Panc1 (cell line): ENCODE measurements at regions not wholly inside any gene's neighbourhood (a gene's known extent, or its start where the extent isn't known, plus 50 kb on each side); places are given as distances from the start of the nearest gene placed in this dataset.

ENCODE experiments used
- ATAC-seq: fragments of 200-7000 bp; cut with Tn5 transposase; 2 replicates; pipeline ENCODE4 v1.9.1; 2020; ENCODE audit warnings: mild to moderate bottlenecking, moderate library complexity
- BruUV-seq: library from RNA; stranded (reverse); fragments of 400-500 nt; replicated peaks from 2 replicates; lab custom pipeline; 2021; lab: Mats Ljungman, UMichigan
- CTCF ChIA-PET: fragments of 300-600 bp; sonication (Branson Sonifier 250); formaldehyde crosslinking; loops from one replicate; lab custom pipeline; 2022; ENCODE audit warnings: antibody characterized with exemption; lab: Charles Lee
- POLR2A ChIA-PET: fragments of 300-600 bp; sonication (Branson Sonifier 250); formaldehyde crosslinking; loops from one replicate; lab custom pipeline; 2022; ENCODE audit warnings: antibody characterized with exemption; lab: Charles Lee
- DNase-seq: peaks from one replicate; pipeline ENCODE4 v3.0.0-alpha.2; 2010; ENCODE audit warnings: low read depth, low spot score
- H3K27ac ChIP-seq: 2 replicates; pipeline ENCODE4 v1.5.1; 2011; ENCODE audit warnings: mild to moderate bottlenecking, low read length, inconsistent platforms
- H3K27me3 ChIP-seq: fragments of 200-500 bp; sonication (Bioruptor generic); 2 replicates; pipeline ENCODE4 v1.6.0; 2014; ENCODE audit warnings: low read length, inconsistent platforms; ENCODE audit not compliant: control insufficient read depth, insufficient read depth
- H3K36me3 ChIP-seq: fragments of 200-500 bp; sonication (Bioruptor generic); 2 replicates; pipeline ENCODE4 v1.5.1; 2014; ENCODE audit warnings: inconsistent platforms, mild to moderate bottlenecking, low read length, moderate library complexity; ENCODE audit not compliant: control insufficient read depth, insufficient read depth
- H3K4me1 ChIP-seq: 2 replicates; pipeline ENCODE4 v1.5.1; 2011; ENCODE audit warnings: inconsistent platforms, mild to moderate bottlenecking, low read length, moderate library complexity; ENCODE audit not compliant: control insufficient read depth, insufficient read depth
- H3K4me3 ChIP-seq, 2 experiments: 2 replicates each; pipeline ENCODE4 v1.5.1; 2011 to 2012; ENCODE audit warnings: low read depth in 2 of 2, low read length in 2 of 2, mild to moderate bottlenecking in 2 of 2, inconsistent platforms in 1 of 2, moderate library complexity in 1 of 2
- H3K9me3 ChIP-seq: fragments of 200-500 bp; sonication (Bioruptor generic); 2 replicates; pipeline ENCODE4 v1.5.1; 2014; ENCODE audit warnings: low read depth, mild to moderate bottlenecking, inconsistent platforms, low read length, moderate library complexity; ENCODE audit not compliant: control insufficient read depth, insufficient read depth
- POLR2AphosphoS5 ChIP-seq: IDR thresholded peaks from 2 replicates; pipeline ENCODE4 v1.6.1; 2012; ENCODE audit warnings: mild to moderate bottlenecking, low read depth, low read length, moderate library complexity
- SIN3A ChIP-seq: IDR thresholded peaks from 2 replicates; pipeline ENCODE4 v1.6.1; 2012; ENCODE audit warnings: low read depth, mild to moderate bottlenecking, low read length, moderate library complexity, borderline replicate concordance; ENCODE audit not compliant: insufficient read depth
- TCF7L2 ChIP-seq: IDR thresholded peaks from 2 replicates; pipeline ENCODE4 v1.6.1; 2011; ENCODE audit warnings: mild to moderate bottlenecking, low read depth, low read length, inconsistent platforms
- in situ Hi-C: cut with HindIII; loops from 2 replicates; pipeline ENCODE4 v1.10.0; 2016; ENCODE audit warnings: low sequenced_read_pairs, low pct_unique_long_range_greater_than_20kb
- intact Hi-C: fragments of 100-400 bp; cut with micrococcal nuclease; formaldehyde crosslinking; loops from one replicate; pipeline ENCODE4 v1.10.0; 2022; ENCODE audit not compliant: unreplicated experiment
- TF ChIP-seq, protein P1 (sequence below), 2 experiments: IDR thresholded peaks; 2 replicates each; pipeline ENCODE4 v1.6.1; 2011 to 2012; ENCODE audit warnings: low read depth in 2 of 2, control low read depth in 1 of 2, low read length in 1 of 2, mild to moderate bottlenecking in 1 of 2, moderate library complexity in 1 of 2; ENCODE audit not compliant: insufficient read depth in 1 of 2
- TF ChIP-seq, protein P2 (sequence below): fragments of 450-650 bp; IDR thresholded peaks from 2 replicates; pipeline ENCODE4 v1.5.1; 2017; ENCODE audit warnings: mild to moderate bottlenecking

DNA sequence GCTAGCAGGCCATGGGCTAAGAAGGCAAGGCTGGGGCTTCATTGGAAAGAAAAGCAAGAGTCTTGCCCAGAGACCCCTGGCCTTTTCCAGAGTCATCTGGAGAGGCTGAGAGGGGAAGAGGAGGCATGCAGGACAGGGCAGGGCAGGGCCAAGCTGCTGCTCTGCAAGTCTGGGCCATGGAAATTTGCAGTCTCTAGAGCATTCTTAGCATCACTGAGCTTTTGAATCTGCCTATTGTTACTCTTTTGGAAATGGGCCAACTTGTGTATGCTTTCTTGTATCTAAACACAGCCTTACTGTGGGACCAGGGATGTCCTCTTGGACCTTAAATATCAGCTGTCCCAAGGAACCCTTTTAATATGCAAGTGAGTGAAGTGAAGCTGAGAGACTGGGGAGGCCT lies 560.5 kb downstream of the MID1IP1 start:
- in situ Hi-C loops (no loop called here), intact Hi-C loops (no loop called here)
- no peak for DNase-seq
- Histone ChIP-seq H3K27ac (no peak overlapping the region), H3K4me3 (no peak overlapping the region), H3K4me1 (no peaks in the 10 kb centered on the region), H3K27me3 (no peaks in the 10 kb centered on the region), H3K9me3 (no peaks in the 10 kb centered on the region), H3K36me3 (no peaks in the 10 kb centered on the region)
- ATAC-seq, result no peak
- TF ChIP-seq, protein P1, sequence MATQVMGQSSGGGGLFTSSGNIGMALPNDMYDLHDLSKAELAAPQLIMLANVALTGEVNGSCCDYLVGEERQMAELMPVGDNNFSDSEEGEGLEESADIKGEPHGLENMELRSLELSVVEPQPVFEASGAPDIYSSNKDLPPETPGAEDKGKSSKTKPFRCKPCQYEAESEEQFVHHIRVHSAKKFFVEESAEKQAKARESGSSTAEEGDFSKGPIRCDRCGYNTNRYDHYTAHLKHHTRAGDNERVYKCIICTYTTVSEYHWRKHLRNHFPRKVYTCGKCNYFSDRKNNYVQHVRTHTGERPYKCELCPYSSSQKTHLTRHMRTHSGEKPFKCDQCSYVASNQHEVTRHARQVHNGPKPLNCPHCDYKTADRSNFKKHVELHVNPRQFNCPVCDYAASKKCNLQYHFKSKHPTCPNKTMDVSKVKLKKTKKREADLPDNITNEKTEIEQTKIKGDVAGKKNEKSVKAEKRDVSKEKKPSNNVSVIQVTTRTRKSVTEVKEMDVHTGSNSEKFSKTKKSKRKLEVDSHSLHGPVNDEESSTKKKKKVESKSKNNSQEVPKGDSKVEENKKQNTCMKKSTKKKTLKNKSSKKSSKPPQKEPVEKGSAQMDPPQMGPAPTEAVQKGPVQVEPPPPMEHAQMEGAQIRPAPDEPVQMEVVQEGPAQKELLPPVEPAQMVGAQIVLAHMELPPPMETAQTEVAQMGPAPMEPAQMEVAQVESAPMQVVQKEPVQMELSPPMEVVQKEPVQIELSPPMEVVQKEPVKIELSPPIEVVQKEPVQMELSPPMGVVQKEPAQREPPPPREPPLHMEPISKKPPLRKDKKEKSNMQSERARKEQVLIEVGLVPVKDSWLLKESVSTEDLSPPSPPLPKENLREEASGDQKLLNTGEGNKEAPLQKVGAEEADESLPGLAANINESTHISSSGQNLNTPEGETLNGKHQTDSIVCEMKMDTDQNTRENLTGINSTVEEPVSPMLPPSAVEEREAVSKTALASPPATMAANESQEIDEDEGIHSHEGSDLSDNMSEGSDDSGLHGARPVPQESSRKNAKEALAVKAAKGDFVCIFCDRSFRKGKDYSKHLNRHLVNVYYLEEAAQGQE (IDR thresholded peaks at IDR 0.05; ENCODE audit: insufficient read depth in 1 of 2, low read depth in 2 of 2, low read length in 1 of 2), result no peak
- TF ChIP-seq SIN3A, result no peak
- no peak for TF ChIP-seq POLR2AphosphoS5
- TF ChIP-seq, protein P2, sequence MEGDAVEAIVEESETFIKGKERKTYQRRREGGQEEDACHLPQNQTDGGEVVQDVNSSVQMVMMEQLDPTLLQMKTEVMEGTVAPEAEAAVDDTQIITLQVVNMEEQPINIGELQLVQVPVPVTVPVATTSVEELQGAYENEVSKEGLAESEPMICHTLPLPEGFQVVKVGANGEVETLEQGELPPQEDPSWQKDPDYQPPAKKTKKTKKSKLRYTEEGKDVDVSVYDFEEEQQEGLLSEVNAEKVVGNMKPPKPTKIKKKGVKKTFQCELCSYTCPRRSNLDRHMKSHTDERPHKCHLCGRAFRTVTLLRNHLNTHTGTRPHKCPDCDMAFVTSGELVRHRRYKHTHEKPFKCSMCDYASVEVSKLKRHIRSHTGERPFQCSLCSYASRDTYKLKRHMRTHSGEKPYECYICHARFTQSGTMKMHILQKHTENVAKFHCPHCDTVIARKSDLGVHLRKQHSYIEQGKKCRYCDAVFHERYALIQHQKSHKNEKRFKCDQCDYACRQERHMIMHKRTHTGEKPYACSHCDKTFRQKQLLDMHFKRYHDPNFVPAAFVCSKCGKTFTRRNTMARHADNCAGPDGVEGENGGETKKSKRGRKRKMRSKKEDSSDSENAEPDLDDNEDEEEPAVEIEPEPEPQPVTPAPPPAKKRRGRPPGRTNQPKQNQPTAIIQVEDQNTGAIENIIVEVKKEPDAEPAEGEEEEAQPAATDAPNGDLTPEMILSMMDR, result no peak
- TF ChIP-seq TCF7L2, result no peak
- ChIA-PET CTCF (no interaction called here), POLR2A (no interaction called here)
- no TSS peak for BruUV-seq

DNA sequence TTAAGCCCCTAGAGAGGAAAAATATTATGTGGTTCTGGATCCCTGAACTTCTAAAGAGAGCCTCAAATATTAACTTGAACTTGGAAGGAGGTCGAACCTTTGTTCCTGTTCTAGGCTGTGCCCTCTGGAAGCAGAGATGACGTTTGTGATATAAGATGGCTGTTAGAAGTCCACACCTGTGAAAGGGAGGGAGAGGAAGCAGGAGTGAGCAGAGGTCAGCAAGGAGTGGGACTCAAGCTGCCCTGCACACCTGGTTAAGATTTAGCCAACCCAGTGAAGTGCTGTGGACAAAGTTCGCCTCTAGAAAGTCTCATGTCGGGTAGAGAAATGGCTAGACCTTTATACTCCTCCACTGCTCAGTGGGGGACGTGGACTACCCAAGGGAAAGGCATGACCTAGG lies 566.2 kb downstream of the MID1IP1 start:
- ChIA-PET POLR2A (no interaction called here), CTCF (no interaction called here)
- H3K9me3 ChIP-seq, result no peaks in the 10 kb centered on the region
- H3K4me1 ChIP-seq, result no peaks in the 10 kb centered on the region
- ATAC-seq (no peak), DNase-seq (no peak)
- BruUV-seq, result no TSS peak
- intact Hi-C loops (no loop called here), in situ Hi-C loops (no loop called here)
- no peak overlapping the region for H3K4me3 ChIP-seq
- TF ChIP-seq SIN3A, result no peak
- H3K27ac ChIP-seq, result no peak overlapping the region
- no peaks in the 10 kb centered on the region for H3K36me3 ChIP-seq
- no peaks in the 10 kb centered on the region for H3K27me3 ChIP-seq

DNA sequence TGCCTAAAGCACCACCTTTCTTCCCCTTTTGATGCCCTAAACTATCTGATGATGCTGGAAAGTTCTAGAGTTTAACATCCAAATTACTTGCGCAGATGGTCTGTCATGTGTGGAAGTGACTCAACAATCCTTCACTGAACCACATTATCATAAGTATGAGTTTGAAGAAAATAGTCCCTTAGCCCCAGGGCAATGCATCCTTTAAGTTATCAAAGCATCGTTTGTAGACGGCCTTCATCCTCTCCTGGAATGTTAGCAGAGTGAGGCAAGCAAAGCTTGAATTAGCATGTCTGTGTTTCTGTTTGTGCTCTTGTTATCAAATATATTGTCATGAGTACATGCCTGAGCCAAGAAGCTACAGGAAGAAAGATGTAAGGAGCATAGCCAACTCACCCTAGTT lies 570.9 kb downstream of the MID1IP1 start:
- ATAC-seq, result no peak

More for the DNA sequence above, 570.9 kb downstream of the MID1IP1 start:
- Histone ChIP-seq H3K27me3 (no peaks in the 10 kb centered on the region), H3K27ac (no peak overlapping the region), H3K36me3 (no peaks in the 10 kb centered on the region), H3K4me3 (no peak overlapping the region), H3K4me1 (no peaks in the 10 kb centered on the region), H3K9me3 (no peaks in the 10 kb centered on the region)
- intact Hi-C loops (no loop called here), in situ Hi-C loops (no loop called here)
- ChIA-PET CTCF (no interaction called here), POLR2A (no interaction called here)
- TF ChIP-seq, protein P1 (IDR thresholded peaks at IDR 0.05; ENCODE audit: insufficient read depth in 1 of 2, low read depth in 2 of 2, low read length in 1 of 2), result no peak
- TF ChIP-seq TCF7L2 (no peak), SIN3A (no peak), POLR2AphosphoS5 (no peak)
- TF ChIP-seq, protein P2, result no peak
- BruUV-seq, result no TSS peak
- no peak for DNase-seq
